HPDE6-E6E7 (cell line): ENCODE measurements at regions not wholly inside any gene's neighbourhood (a gene's known extent, or its start where the extent isn't known, plus 50 kb on each side); places are given as distances from the start of the nearest gene placed in this dataset.

Experiments
- DNase-seq: peaks from one replicate; pipeline ENCODE4 v3.0.0; 2011; ENCODE audit warnings: missing footprints; ENCODE audit errors: extremely low spot score

DNA sequence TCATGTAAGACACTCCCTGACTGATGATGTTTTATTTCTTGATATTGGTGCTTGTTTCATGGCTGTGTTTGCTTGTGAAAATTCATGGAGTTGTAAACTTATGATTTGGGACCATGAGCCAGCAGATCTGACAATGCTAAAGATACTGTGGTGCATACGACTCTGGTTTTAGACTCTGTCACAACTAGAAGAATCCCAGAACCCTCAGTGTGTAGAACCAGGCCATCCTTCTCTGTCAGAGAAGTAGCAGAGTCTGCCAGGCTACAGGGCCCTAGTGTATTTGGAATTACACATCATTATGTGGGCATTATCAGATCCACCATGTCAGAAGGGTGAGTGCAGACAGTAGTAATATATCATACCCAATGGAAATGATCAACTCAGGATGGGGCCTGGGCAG, 209.8 kb upstream of the POU2AF2 start:
- no peak for DNase-seq

DNA sequence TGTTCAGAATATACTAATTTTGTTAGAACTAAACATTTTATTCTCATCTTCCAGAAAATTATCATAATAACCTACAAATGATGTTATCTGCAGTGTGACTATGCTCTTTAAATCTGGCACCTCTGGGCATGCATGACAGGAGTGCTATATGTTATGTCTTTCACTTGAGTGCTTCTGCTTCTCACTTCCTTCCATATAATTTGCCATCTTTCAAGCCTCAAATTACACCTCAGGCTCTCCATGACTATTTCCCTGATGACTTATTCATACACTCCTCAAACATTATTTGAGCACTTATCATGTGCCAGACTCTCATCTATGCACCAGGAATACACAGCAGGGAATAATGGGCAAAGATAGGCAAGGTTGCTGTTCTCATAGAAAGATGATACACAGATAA, 219.3 kb upstream of the POU2AF2 start:
- no peak for DNase-seq

DNA sequence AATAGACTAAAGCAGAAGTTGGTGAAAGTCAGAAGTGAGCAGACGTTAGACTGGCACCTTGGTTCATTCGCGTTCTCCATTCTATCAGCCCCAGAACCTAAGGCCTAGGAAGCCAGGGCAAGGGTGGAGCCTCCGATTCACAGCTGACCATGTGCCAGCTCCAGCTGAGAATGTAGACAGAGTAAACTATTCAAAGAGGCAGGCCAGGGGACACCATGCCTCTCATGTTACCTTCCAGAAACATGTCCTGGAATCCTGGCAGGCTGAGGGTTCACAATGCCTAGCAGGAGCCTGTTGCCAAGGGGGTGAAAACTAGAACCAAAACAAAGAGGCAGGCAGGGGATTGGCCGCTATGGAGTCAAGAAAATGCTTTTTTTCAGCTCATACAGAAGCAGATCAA, 224.4 kb upstream of the POU2AF2 start:
- no peak for DNase-seq

DNA sequence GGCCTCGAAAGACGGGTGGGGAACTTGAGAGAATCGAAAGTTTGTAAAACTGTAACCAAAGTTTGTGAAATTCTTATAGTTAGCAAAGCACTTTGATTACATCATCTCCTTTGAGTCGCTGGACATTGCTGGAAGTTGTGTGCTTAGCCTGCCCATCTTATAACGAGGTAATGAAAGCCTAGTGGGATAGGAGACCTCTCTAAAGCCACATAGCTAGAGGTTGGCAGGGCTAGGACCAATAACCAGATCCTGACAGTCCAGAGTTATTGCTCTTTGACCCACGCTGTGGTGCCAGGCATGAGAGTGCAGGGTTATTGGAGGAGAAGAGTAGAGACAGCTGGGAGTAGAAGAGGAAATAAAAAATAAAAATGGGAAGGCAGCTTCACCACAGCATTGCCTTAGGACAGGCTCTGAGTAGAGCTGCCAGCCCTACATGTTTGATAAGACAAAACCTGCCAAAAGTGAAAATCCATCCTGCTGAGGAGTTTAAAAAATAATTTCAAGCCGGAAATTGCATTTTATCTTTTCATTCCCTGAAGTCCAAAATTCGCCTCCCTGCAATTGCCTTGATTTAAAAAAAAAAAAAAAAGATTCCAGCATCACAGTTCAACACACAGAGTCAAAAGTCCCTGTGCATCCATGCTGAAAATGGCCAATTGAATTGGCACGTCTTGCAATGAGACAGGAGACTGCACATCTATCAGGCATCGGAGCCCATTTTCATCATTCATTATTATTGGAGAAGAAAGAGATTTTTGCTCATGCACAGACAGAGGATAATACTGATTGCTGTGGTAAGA, 225.5 kb upstream of the POU2AF2 start:
- DNase-seq = no peak

DNA sequence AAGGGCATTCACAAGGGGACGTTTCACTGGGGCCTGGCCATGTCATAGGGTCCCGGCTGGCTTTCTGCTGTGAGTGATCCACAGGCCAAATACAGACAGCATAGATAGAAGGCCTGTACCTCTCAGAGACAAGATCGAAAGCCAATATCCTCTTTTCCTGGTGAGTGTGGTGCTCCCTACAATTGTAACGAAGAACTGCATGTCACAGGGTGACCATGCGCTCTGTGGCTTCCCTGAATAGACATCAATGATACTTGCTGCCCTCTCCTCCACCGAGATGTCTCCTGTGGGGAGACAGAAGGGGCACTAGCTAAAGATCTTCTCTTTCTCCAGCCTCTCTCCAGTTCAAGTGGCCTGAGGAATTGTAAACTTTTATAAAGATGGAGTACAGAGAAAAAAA, 226.1 kb upstream of the POU2AF2 start:
- no peak for DNase-seq

DNA sequence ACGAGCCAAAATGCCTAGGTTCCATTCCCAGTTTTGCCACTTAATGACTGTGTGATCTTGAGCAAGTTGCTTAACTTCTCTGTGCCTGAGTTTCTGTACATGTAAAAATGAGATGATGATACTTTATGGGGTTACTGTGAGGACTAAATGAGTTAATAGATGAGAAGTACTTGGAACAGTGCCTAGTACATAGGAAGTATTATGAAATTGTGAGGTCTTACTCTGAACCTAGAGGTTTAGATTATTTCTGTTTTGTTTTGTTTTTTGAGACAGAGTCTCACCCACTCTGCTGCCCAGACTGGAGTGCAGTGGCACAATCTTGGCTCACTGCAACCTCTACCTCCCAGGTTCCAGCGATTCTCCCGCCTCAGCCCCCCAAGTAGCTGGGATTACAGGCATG, 227.0 kb upstream of the POU2AF2 start:
- DNase-seq = no peak

DNA sequence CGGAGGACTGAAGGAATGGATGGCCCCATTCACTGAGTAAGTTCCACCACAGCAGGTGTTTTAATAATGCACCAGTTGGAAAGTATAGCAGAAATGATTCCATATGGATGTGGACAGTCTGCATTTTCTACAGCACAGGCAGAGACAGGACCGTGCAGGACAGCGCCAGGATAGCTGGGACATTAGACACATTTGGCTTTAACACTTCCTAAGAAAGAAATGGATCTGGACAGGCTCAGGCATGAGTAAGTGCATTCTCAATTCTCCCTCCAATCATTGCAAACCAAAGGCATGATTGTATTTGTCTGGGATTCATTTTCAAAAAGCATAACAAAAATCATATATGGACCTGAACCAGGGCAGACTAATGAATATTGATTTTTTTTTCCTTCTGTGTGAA, 233.0 kb upstream of the POU2AF2 start:
- no peak for DNase-seq

DNA sequence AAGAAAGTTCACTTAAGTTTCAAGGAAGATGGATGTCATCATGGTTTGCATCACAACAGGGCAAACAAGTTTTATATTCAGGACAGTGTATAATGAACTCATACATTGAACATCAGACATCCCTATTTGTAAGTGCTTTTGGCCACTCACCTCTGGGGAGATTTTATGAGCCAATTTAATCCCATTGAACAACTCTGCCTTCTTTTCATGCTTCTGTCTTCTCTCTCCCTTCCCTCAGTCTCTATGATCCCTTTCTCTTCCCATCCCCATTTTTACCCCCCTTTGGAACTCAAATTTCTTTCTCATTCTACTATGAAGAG, 234.3 kb upstream of the POU2AF2 start:
- DNase-seq = no peak

DNA sequence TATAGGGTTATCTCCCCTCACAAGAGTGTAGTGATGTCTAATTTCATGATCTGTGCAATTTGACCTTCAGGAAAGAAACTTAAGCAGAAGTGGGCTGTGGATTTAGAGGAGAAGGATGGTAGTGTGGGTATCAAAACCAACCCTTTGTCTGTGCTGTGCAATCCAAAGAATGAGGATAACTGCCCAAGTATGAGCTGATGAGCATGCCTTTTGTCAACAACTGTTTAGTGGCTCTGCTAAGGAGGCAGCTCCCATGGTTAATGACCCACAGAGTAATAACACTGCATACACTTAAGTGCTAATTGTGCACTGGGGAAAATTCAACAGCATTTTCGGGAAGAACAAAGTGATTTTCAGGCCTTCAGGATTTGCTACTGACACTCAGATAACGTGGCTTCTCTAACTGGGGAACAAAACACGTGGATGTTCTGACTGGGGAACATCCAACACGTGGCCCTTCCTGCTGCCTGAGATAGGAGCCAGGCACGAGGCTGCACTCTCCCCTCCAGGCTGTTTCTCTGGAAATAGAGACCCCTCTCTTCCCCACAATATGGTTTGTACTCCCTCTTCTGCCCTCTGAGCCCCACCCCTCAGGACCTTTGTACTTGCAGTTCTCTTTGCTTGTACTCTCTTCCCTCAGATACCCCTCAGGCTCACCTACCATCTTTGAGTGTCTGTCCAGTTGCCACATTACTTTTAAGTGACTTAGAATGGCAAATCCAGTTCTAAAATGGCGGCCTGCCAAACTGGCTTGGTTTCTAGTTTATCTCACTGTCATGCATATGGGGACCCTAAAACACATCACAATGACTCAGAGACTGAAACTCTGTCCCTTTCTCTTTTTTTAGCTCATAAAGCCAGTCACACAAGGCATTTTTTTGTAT, 234.9 kb upstream of the POU2AF2 start:
- no peak for DNase-seq

DNA sequence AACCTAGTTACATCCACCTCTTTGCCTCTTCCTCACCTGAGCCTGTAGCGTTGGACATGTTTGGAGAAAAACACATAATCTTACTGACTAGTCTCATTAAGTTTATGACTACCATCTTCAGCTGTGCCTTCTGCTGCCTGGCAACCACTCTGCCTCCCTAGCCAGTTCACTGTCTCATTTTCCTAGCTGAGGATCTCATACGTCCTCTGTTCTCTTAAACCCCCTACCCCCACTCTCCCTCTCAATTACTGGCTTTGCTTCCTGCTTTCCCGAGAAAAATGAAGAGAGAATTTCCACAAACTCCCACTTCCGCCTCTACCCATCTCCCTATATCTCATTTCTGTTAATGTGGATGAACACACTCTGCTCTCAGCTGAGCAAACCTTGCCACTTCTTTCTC, 239.3 kb upstream of the POU2AF2 start:
- no peak for DNase-seq

DNA sequence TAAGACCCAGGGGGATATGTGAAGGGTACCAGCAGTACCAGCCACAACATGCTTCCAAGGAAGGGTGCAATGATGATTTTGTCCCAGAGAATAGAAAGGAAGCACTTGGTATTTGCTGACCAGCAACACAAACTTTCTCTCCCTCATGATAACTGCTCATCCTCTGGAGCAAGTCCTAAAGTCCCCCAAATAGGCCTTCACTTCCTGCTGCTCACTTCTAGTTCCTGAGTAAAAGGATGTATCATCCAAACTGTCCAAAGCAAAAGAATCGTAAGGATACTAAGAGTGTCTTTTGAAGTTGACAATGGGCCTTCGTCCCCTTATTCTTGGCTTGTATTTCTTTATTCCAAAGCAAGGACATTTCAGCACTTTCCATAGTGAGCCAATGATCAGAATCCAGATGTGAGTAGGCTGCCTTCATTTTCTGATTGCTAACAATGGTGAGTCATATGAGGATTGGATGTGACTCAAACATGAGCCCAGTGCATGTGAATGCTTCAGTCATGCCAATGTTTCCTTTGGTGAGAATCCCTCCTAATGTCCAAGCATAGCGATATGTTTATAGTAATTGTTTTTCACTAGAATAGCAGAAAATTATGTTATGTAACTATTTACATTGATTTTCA, 243.4 kb upstream of the POU2AF2 start:
- peak; percentile 4 for DNase-seq

DNA sequence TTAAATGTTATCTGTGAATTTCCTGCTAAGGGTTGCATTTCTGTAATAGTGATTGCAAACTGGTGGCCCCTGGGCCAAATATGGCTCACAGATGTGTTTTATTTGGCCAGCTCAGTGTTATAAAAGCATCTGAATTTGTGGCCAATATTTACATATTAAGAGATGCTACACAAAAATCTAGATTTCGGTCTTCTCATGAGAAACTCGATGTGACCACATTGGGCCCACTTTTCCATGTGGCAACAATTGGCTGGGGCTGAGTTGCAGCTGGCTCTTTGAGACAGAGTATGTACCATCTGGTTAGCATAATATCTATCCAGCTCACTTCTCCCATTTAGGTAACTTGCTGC, 244.5 kb upstream of the POU2AF2 start:
- no peak for DNase-seq

DNA sequence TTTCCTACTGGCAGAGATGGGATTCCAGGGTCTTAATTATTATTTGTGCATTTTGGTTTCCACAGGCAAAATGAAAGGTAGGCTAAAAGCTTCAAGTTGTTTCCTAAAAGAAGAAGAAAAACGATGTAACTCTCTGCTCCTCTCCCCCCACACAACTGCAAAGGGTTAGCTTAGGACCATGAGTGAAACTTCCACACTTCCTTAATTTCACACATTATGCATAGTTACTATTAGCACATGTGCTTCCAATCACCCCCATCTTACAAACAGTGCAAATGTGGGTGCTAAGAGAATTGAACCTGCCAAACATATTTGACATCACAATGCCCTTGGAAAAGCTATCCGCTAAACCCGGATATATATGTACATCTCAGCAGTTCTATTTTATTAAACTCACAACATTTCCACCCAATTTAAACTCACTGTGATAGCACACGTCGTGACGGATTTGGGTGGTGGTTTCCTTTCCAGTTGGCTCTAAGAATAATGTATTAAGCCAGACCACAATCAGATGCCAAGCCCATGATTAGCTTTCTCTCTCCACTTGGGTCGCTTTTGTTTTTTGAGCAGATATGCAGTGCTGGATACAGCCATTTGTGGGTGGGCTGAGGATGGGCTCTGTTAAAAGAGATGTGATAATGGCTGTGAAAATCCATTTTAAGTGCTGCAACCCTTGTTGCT, 245.0 kb upstream of the POU2AF2 start:
- no peak for DNase-seq

DNA sequence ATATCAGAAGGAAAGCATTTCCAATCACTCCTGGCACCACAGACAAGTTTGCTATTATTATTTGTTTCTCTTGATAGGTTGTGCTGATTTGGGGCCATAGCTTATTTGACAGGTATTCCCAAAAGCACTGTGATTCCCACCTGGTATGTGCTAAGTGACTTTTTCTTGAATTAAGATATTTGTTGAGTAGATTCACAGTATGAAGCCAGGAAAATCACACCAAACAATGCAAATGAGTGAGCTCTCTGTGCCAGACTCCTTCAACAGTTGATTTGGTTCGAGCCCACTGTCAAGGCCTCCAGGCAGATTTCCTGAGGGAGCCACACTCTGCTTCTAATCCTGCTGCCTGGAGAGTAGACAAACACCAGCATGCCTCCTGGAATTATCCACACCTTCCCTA, 253.0 kb upstream of the POU2AF2 start:
- DNase-seq = no peak

DNA sequence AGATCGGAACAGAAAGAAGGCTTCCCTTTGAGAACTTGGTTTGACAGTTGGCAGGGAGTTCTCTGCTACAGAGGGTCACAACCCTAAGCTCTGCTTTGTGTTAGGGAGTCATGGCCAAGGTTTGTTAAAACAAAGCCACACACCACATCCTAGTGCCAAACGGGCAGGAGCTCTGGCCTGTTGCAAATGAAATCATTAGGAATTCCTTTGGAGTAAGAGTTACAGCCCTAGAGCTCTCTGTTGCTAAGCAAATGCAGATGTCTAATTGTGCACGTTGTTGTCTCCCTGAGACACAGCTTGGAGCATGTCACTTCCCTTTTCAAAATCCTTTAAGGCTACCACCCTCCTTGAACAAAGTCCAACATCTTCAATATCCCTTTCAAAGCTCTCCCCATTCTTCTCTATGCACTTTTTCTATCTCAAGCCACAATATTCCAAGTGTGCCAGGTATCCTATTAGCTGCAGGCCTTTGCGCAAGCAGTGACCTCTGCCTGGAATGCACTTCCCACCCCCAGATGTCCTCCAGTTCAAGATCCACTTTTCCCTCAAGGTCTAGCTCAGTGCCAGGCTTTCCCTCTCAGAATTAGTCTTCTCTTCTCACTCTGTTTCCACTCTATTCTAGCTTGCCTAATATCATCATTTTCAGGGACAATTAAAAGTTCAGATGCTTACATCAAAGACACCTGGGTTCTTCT, 253.7 kb upstream of the POU2AF2 start:
- no peak for DNase-seq

DNA sequence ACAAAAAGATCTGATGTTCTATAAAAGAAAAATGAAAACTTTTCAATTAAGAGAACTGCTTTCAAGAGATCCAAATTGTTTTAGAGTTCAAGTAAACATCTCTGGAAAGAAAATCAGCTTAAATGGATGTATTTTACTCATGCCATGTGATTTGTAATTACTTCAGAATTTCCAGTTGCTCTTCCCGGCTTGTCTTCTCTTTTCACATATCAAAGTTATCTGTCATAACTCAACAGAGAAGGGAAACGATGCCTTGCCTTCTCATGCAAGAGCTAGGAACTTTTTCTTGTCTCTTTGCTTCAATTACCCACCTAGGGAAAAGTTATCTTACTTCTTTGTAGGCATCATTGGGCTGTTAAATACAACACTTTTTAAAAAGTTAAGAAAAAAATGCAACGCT, 255.2 kb upstream of the POU2AF2 start:
- no peak for DNase-seq

DNA sequence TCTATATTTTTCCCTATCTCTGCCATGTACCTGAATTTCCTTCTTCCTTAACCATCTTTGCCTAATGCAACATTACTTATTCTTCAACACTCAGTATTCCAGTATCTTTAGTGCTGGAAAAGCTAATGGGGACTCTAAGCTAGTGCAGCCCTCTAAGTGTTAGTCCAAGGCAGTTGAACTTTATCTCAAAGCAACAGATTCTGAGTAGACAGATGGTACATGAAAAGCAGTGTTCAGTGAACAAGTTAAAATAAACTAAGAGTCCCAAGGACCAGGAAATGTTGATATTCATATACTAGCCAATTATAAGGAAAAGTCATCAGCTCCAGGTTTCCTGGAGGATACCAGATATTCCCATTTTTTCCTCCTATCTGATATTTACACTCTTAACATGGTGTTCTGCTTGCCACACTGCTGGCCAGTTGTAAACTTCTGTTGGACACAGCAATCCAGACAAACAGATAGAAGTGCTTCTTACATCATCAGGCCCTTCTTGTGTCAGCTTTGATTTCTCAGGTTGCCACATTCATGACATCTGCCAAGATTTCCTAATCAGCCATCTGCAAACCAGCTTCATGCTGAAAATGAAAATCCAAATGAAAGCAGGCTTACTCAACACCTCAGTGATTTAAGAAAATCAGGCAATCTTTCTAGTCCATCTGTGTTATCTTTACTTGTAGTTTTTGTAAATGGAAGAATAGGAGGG, 255.9 kb upstream of the POU2AF2 start:
- no peak for DNase-seq

DNA sequence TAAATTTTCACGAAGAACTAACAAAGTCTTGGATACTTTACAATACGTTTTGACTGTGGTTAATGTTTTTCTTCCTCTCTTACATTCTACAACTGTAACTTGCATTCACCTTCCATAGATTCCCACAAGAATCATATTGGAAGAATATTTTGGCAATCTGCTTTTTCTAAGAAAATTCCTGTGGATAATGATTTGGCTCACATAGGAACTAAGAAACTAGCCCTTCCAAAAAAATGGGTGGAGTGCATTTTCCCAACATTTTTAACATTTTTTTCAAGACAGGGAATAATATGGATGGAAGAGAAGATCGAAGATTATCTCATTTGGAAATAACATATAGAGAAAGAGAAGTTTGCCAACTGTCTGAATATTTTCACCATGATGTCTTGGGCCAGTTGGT, 256.9 kb upstream of the POU2AF2 start:
- DNase-seq = no peak

DNA sequence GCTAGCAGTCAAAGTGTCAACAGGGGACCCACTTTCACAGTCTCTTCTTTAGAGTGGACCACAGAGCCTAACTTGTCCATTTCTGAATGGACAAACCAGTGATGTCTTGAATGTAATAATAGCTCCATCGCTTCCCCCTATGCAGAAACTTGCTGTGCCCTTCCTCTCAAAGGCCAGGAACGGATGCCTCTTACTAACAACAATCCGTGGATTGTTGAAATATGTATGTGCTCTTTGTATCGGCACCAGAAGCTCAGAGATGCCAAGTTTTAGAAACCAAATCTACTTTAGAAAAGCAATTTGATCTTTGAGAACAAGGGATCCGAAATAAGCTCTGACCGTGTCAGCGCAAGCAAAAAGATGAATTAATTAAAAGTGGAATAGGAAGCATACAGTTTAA, 259.5 kb upstream of the POU2AF2 start:
- DNase-seq = no peak

DNA sequence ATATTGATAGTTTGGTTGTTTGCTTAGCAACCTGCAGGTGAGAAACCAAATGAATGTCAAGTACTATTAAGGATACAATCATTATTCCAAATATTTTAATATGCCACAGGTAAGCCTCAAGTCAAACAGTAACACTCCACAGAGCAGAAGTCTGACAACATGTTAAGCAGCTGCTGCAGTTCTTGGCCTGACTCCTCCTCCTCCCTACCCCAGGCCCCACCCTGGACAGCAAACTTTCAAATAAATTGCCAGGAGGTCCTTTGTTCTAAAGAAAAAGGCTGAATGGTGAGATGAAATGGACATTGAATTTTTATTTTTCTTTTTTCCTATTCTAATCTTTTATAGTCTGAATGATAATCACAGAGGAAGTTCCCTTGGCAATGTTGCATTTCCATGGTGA, 260.0 kb upstream of the POU2AF2 start:
- DNase-seq = no peak

DNA sequence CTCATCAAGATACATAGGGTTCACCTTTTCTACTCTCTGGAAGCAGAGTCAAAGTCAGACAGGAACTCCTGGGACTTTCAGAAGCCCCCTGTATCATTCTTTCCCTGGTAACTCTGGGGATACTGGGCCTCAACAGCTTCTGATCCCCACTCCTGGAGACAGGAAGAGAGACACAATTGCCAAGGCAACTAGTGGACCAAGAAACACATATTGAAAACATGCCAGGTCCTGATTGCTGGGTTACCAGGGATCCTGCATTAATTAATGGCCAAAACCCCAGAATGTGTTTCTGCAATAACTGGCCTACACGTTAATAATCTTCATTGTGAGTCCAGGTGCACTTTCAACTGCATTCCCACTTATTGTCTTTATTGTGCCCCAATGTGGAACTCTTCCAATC, 260.8 kb upstream of the POU2AF2 start:
- no peak for DNase-seq
